ENCODE measurements at regions not wholly inside any gene's neighbourhood (a gene's known extent, or its start where the extent isn't known, plus 50 kb on each side); places are given as distances from the start of the nearest gene placed in this dataset.

- no peak for DNase-seq (ENCODE audit: low read depth)
Measured at GRCh38 chr21:32134441-32135130, 144.3 kb downstream of the MIS18A start.

- DNase-seq (ENCODE audit: low read depth) = no peak
Measured at GRCh38 chr21:32132881-32133280, 146.0 kb downstream of the MIS18A start.

- no peak for DNase-seq (ENCODE audit: low read depth)
Measured at GRCh38 chr21:32132409-32132808, 146.4 kb downstream of the MIS18A start.

GRCh38 chr21:32131960-32132359 is 146.9 kb downstream of the MIS18A start:
- DNase-seq (ENCODE audit: low read depth) = peak; percentile 1

GRCh38 chr21:32131164-32131563 is 147.7 kb downstream of the MIS18A start:
- no peak for DNase-seq (ENCODE audit: low read depth)

- no peak for DNase-seq (ENCODE audit: low read depth)
Measured at GRCh38 chr21:32130031-32130891, 148.6 kb downstream of the MIS18A start.

GRCh38 chr21:32127081-32127480 is 151.8 kb downstream of the MIS18A start:
- DNase-seq (ENCODE audit: low read depth) = no peak

- DNase-seq (ENCODE audit: low read depth) = no peak
Measured at GRCh38 chr21:32122082-32122481, 156.8 kb downstream of the MIS18A start.

GRCh38 chr21:32120230-32120629 is 158.6 kb downstream of the MIS18A start:
- no peak for DNase-seq (ENCODE audit: low read depth)

- no peak for DNase-seq (ENCODE audit: low read depth)
Measured at GRCh38 chr21:32119811-32120210, 159.0 kb downstream of the MIS18A start.

GRCh38 chr21:32119389-32119788 is 159.5 kb downstream of the MIS18A start:
- no peak for DNase-seq (ENCODE audit: low read depth)

GRCh38 chr21:32114419-32115035 is 164.3 kb downstream of the MIS18A start:
- no peak for DNase-seq (ENCODE audit: low read depth)

- no peak for DNase-seq (ENCODE audit: low read depth)
Measured at GRCh38 chr21:32113486-32113885, 165.4 kb downstream of the MIS18A start.

- DNase-seq (ENCODE audit: low read depth) = no peak
Measured at GRCh38 chr21:32112195-32112594, 166.7 kb downstream of the MIS18A start.

- no peak for DNase-seq (ENCODE audit: low read depth)
Measured at GRCh38 chr21:32108566-32108965, 170.3 kb downstream of the MIS18A start.

GRCh38 chr21:32103361-32103760 is 175.5 kb downstream of the MIS18A start:
- DNase-seq (ENCODE audit: low read depth) = no peak

GRCh38 chr21:32102426-32102825 is 176.4 kb downstream of the MIS18A start:
- DNase-seq (ENCODE audit: low read depth) = no peak

GRCh38 chr21:32101277-32101676 is 177.6 kb downstream of the MIS18A start:
- no peak for DNase-seq (ENCODE audit: low read depth)

GRCh38 chr21:32100423-32100822 is 178.4 kb downstream of the MIS18A start:
- no peak for DNase-seq (ENCODE audit: low read depth)

GRCh38 chr21:32099812-32100416 is 178.9 kb downstream of the MIS18A start:
- DNase-seq (ENCODE audit: low read depth) = no peak

GRCh38 chr21:32096411-32096810 is 182.4 kb downstream of the MIS18A start:
- DNase-seq (ENCODE audit: low read depth) = no peak

- DNase-seq (ENCODE audit: low read depth) = no peak
Measured at GRCh38 chr21:32094804-32095203, 184.0 kb downstream of the MIS18A start.
